NCI-H524 treated with DMSO at 0.1 percent for 48 hours (cell line): ENCODE measurements at regions not wholly inside any gene's neighbourhood (a gene's known extent, or its start where the extent isn't known, plus 50 kb on each side); places are given as distances from the start of the nearest gene placed in this dataset.

Experiments
- DNase-seq: peaks from one replicate; lab custom pipeline; 2025; lab: John Stamatoyannopoulos, UW

DNA sequence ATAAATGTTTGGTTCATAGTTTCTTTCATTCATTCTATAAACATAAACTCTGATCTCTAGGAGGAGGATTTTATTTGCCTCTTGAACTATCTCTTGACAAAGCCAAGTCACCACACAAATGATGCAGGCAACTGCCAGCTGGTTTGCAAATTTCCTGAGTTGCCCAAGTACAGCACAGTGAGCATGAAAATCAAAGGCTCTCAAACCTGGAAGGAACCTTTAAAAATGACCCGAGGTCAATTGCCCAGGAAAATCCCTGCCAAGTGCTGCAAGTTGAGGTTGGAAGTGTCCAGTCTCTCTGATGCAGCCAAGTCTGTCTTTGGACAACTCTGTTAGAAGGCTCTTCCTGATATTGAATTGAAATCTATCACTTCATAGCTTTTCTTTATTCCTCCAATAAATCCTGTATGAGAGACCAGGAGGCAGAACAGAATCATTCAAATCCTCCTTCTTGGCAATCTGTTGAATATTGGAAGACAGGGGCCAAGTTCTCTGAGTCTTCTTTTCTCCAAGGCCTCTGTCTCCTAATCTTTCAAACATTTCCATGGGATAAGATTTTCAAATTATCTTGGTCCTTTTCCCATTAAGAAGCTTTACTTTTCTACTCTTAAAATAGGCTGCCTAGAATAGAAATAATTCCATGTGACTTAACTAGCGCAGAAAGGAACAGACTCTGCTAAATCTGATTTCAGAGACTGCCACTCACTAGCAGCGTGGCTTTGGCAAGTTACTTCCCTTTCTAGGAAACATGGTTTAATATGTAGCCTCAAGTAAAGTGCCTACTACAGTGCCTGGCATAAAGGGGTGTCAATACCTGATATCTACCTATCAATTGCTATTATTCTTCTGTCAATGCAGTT lies 159.2 kb downstream of the SNX18 start:
- no peak for DNase-seq

DNA sequence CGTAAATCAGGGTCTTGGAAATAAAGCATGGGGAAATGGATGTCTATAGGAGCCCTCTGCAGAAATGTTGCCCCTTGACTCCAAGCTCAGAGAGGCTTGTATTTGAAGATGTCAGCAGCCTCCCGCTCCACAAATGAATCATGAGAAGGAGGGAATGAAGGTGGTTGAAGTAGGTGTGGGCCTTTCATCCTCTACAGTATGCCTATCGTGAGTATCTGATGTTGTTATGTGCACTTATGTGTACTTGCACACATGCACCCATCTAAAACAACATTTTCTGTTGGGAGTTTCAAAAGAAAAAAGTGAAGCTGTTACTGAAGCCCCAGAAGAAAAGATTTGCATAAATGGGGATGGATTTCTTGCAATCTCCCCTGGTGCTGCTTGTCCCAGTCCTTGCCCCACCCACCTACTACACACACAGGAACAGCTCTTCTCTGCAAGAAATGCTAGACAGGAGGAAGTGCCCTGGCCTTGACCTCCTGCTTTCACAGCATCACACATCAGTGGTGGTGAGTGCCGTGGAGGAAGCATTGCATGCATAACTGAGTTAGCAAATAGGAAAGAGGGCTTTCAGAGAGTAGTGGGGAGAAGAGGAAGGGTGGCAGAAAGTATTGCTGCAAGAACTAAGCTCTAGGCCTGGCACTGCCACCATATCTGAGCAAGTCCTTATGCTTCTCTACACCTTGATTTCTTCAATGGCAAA lies 156.1 kb downstream of the SNX18 start:
- DNase-seq, result no peak

DNA sequence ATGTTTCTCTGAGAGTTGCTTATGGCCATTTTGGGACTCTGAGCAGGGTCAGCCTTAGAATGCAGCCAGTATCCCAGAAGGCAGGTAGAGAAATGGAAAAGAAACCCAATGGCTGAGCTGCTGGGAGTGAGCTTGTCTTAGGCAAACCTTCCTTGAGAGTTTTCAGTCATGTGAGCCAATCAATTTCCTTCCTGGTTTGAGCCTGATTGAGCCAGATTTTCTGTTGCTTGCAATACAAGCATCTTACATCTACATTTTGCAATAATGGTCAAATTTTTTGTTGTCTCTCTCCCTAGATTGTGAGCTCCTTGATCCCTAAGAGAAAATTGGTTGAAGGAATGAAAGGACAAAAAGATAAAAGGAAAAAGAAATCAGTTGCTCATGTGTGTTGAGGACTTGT lies 155.3 kb downstream of the SNX18 start:
- no peak for DNase-seq

DNA sequence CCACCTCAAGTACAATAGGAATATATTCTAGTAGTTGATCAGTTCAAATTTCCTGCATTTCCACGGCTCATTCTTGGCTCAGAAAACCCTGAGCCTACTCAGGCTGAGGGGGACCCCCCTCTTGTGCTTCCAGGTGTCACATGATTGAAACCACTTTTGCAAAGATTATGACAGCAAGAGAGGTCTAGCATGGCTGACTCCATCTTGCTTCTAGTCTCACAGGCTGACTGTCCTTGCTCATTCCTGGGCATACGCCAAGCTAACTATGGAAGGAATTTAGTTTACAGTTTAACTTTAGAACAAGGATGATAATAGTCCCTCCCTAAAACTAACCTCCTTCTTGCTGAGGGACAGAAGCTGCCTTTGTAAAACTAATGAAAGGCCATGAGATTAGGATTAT lies 154.1 kb downstream of the SNX18 start:
- no peak for DNase-seq

DNA sequence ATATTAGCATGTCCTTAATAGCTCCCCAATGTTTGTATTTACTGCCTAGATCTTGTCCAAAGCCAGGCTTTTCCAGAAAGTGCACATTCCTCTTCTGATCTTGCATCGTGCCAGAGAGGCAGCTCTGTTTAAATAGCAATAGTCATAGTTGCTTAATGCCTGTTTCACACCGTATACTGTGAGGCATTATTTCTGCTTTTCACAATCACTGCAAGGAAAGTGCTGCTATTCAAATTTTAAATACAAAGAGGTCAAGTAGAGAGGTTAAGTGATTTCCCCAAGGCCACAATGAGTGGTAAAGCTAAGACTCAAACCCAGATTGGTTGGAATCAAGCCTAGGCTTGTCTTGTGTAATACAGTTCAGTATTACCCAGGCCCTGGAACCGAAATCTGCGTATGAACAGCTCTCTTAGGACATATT lies 153.6 kb downstream of the SNX18 start:
- no peak for DNase-seq

DNA sequence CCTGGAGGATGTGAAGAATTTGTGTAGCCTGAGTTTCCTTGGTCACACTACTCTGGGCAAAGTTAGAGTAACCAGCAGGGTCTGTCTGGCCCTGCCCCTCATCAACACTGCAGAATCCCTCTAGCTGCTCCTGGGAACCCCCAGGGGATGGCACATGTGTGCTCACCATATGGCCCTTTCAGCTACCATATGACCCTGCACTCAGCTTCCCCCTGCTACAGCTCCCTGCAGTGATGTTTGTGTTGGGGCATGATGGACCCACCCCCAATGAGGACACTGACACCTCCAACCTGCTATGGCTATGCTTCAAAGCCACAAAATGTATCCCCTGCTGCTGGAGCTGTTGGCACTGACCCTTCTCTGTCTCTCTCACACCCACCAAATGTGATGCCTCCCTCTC lies 152.7 kb downstream of the SNX18 start:
- DNase-seq, result peak; percentile 61

DNA sequence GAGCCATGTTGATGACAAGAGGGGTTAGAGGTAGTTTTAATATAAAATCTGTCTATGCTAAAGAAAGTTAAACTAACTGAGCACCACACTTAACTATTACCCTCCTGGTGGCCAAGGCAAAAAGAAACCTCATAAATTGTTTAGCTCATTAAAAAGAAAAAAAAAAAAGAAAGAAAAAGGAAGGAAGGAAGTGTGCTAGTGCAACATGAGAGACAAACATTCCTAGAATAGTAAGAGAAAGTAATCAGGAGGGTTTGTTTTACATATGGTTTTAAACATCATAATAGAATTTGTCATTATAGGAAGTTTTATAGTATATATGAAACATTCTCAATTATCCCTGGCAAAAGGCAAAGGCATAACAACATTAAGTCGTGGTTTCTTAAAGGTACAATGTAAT lies 152.3 kb downstream of the SNX18 start:
- DNase-seq, result no peak

DNA sequence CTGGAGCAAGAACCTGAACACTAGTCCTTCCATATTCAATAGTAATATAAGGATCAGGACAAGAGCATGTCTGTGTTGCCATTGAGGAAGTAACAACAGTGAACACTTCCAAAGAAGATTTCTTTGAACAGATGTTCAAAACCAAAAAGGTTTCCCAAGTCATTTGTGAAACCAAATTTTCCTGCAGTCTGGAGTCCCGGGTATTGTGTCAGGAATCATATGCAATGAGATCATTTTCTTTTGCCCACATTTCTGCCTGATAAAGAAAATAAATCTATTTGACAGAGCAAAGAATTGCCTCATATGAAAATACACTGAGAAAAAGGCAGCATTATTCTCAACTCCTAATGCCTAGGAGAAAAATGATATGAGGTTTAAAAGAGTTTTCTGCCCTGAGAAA lies 151.7 kb downstream of the SNX18 start:
- no peak for DNase-seq

DNA sequence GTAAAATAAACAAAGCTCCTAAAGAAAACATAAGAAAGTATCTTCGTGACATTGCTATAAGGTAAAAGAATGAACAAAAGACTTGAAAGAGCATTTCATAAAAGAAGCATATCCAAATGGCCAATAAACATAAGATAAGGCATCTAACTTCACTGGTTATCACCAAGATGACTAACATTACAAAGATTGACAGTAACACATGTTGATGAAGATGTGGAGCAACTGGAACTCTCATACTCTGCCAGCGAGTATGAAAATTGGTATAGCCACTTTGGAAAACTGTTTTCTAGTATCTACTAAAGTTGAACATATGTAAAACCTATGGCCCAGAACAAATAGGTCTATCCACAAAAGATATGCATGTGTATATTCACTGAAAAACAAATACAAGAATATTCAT lies 150.5 kb downstream of the SNX18 start:
- no peak for DNase-seq

DNA sequence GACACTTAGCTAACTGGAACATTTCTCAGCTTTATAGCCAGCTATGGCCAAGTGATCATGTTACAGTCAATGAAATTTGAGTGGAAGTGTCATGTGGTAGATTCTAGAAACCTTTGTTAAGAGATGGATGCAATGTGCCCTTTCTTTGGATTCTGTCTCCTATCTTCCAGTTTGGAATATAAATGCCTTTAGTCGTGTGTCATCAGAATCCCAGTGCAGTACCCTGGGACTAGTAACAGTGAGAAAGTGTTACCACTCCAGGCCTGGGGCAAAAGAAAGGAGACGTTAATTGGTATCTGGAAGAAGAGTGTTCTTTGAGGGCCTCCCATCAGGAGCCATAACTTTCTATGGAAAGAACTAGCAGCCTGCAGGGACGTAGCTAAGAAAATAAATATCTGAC lies 149.6 kb downstream of the SNX18 start:
- no peak for DNase-seq

DNA sequence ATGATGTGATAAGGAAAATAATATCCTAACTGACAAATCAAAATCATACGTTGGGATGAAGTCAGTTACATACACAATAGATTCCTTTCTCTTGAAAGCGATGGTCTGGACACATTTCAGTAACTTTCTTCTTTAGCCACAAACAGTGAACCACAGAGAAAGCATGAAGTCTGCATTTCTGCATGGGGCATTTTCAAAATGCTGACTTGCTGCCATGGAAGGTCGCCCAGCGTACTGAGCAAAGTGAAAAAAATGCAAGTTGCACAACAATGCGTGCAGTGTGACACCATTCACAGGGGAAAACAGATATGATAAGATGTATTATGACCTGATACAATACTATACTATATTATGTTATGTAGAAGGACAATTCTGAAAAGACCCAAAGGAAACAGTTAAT lies 146.3 kb downstream of the SNX18 start:
- no peak for DNase-seq

DNA sequence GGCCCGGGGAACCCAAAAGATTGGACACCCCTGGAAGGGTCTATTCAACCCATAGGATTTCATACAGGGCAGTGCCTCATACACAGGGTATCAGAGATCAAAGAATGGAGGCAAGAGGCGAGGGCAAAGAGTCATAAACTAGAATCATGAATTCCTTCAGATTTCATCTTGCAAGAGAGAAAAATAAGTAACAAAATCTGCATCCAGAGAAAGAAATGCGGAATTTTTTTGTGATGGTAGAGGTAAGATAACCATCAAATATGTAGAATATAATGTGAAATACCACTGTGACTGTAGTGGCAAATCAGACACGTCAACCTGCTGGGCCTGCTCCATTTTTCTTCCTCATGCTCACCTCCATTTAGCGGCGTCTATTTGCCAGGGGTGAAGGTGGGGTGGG lies 143.6 kb downstream of the SNX18 start:
- DNase-seq, result no peak

DNA sequence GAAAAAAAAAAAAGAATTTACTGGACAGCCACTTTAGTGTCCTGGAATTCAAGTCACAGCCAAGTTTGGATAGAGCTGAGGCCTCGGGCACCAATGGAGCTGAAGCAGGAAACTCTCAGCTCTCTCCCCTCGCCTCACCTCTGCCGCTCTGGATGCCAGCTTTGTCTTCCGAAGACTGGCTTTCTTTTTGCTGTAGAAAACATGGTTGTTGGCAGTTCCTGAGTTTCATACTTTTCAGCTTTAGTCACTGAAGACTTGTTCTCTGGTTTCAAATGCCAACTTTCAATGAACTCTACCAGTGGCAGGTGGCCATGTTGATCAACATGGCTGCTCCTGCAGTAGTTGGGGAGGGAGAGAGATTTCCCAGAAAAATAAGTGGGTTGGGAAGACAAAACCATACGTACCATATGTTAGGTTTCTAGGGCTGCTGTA lies 142.2 kb downstream of the SNX18 start:
- DNase-seq, result no peak

DNA sequence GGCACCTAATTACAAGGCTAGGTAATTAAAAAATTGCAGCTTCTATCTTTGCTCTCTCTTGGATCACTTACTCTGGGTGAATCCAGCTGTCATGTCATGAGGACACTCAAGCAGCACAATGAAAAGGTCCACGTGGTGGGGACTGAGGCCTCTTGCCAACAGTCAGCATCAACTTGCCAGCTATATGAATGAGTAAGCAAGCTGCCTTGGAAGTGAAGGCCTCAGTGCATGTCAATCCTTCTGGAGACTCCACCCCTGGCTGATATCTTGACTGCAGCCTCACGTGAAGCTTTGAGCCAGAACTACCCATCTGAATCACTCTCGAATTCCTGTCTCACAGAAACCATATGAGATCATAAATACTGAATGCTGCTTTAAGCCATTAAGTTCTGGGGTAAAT lies 140.5 kb downstream of the SNX18 start:
- DNase-seq, result no peak

DNA sequence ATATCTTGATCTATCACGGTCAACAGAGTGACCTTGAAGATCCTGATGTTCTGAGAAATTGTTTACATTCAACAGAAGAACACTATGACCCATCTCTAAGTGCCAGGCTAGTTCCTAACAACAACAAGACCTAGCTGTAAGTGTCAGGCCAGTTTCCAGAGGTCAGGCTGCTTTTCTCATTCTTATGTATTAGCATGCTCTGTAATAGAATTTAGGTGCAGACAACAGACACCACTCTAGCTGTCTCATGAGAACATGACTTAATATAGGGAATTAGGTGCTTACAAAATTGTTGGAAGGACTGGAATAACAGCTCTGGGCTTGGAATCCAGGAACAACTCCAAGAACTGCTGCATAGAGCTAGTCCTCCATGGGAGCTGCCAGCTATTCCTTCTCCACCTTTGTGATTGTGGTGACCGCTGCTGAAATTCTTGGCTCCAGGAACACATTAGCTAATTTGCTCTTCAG lies 138.7 kb downstream of the SNX18 start:
- DNase-seq, result no peak

DNA sequence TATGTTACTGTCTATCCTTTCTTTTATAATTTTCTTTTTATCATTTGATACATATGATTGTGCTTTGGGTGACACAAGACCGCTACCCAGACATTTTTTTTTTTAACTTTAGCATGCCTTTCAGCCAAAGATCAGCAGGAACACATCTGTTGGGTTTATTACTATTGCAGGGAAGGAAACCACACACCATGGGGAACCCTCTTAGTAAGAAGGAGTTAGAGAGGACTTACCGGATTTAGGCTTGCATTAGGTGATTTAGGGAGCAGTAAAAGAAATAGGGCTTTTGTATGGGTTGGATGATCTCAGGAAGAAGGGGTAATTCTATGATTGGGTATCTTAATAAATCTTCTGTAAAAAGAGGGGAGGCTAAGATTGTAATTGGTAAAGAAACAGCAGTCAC lies 138.2 kb downstream of the SNX18 start:
- DNase-seq, result no peak

DNA sequence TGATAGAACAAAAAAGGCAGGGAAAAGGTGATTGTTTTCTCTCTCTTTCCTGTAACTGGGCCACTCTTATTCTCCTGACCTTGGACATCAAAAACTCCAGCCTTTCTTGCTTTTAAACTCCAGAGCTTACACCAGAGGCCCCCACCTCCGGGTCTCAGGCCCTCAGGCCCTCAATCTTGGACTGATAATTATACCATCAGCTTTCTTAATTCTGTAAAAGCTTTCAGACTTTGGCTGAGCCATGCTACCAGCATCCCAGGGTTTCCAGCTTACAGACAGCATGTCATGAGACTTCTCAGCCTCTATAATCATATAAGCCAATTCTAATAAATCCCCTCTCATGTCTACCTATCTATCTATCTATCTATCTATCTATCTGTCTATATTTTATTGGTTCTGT lies 137.7 kb downstream of the SNX18 start:
- no peak for DNase-seq

DNA sequence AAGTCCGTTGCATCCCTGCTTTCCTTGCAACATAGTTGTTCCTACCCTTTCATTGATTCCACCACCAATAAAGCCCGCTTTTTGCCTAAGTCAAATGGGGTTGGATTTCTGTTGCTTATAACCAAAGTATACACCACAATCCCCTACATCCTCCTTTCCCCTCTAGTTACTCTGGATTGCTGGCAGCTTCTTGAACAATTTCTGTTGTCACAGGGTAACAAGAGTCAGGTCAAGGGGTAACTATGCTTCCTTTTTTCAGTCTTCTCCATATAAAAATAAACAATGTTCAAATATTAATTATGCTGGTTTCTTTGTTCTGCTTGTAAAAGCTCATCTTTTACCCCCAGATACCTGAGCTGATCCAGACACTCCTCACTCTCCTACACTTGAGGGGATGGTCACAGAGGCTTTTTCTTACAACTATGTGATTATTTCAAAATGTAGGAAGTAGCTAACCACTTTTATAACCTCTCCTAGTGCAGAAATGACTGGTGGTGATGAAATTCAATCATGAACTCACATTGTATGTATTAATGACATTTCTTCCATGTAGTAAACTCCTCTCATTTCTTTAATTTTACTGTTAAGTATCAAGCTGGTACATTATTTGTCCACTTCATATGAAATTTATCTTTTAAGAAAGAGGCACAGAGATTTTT lies 136.5 kb downstream of the SNX18 start:
- no peak for DNase-seq

DNA sequence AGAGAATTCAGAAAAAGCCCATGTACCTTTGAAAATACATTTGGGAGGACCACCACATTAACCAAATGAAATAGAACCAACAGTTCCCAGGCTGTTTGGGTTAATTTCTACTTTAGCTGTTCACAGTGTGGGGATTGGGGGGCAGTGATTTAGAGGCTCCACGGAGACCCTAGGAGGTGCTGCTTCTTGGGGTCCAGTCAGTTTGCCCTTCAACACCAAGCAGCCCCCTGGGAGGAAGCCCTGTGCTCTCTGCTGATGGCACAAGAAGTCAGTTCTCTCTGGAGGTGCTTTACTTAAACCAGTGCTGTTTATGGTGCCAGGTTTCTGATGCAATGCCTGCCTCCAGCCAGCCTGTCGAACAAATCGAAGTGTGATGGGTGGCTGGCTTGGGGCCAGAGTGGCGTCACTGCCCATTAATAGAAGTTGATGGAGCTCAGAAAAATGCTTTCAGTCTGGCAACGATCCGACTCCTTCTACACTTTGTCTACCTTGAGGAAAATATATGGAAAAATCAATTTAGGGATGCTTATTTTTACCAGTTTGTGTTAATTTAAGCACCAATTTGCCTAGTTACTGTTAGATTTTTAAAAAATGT lies 134.0 kb downstream of the SNX18 start:
- DNase-seq, result no peak

DNA sequence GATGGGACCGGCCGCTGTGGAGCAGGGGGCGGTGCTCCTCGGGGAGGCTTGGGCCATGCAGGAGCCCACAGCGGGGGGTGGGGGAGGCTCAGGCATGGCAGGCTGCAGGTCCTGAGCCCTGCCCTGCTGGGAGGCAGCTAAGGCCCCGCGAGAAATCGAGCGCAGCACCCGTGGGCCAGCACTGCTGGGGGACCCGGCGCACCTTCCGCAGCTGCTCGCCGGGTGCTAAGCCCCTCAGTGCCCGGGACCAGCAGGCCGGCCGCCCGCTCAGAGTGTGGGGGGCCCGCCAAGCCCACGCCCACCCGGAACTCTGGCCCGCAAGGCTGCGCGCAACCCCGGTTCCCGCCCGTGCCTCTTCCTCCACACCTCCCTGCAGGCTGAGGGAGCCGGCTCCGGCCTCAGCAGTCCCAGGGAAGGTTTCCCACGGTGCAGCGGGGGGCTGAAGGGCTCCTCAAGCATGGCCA lies 131.5 kb downstream of the SNX18 start:
- DNase-seq, result no peak

DNA sequence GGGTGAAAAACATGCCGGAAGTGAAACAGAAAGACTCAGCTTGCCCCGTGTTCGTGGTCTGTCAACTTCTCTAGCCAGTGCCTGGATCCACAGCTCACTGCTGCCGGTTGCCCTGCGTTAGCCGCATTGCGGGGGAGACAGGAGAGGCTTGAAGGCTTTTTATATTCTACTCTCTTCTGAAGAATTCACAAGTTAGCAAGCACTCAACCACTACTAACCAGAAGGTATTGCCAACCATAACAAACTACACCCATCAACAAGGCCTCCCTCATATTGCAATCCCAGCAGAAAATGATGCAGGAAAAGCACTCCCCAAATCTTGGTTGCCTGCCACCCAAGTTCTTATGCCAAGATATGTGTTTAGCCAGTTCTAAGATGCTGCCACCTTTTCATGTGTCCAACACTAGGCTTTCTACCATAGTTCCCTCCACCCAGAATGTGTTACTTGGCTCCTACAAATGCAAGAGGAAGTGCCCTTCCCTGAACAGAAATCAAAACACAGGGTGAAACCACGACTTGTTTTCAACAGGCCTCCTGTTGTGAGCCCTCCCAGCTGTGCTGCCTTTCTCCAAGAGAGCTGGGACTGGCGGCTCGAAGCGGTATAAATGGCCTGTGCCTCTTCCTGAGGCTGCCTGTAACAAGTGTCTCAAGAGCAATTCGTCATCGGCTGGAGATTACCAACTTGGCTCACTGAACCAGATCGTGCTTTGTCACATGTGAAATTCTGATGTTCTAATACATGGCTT lies 129.0 kb downstream of the SNX18 start:
- DNase-seq, result no peak

DNA sequence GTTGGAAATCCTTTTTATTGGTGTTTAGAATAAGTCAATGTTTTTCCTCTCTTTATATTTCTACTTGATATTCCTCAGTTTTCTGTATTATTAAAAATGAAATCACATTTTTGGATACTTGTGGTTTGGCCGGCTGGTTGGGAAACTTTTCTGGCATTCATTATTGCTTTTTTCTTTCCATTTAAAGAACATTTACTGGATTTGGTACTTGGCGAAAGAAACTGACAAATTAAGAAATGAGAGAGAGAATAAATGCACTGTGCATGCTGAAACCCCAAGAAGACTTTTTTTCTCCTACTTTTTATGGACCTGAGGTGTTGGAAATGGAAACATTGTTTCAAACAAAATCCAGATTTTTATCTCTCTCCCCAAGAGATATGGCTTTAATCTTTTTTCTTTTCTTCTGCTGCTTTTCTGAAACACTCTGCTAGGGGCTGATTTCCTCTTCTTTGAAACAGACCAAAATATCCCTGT lies 128.4 kb downstream of the SNX18 start:
- no peak for DNase-seq
